Breast epithelium (tissue), 4 donors: ENCODE measurements at regions not wholly inside any gene's neighbourhood (a gene's known extent, or its start where the extent isn't known, plus 50 kb on each side); places are given as distances from the start of the nearest gene placed in this dataset.

Experiments used
- DNase-seq, 2 donors: peaks; one replicate each; pipeline ENCODE4 v3.0.0-alpha.2; 2019; ENCODE audit warnings: low spot score in 2 of 2
- H3K27ac ChIP-seq, 2 donors: fragments of 200-600 bp; sonication (generic) in 1 of 2; one replicate each; pipeline ENCODE4 v1.5.1; 2016 to 2019; ENCODE audit warnings: mild to moderate bottlenecking in 1 of 2
- H3K27me3 ChIP-seq, 2 donors: fragments of 200-600 bp; sonication (generic) in 1 of 2; one replicate each; pipeline versions ENCODE4 v1.5.1 to v1.6.0; 2017 to 2019; ENCODE audit warnings: control low read depth in 1 of 2, mild to moderate bottlenecking in 1 of 2
- H3K36me3 ChIP-seq: fragments of 200-600 bp; one replicate; pipeline ENCODE4 v1.5.1; 2019
- H3K4me1 ChIP-seq, 2 donors: fragments of 200-600 bp; sonication (generic); one replicate each; pipeline ENCODE4 v1.5.1; 2016 to 2019; ENCODE audit warnings: control low read depth in 1 of 2
- H3K4me3 ChIP-seq, 3 donors: fragments of 200-600 bp; sonication (generic); 1 replicate in 2 of 3; 2 replicates in 1 of 3; pipeline ENCODE4 v1.5.1; 2016 to 2019; ENCODE audit warnings: mild to moderate bottlenecking in 3 of 3, moderate library complexity in 2 of 3
- H3K9me3 ChIP-seq, 2 donors: fragments of 200-600 bp; sonication (generic) in 1 of 2; one replicate each; pipeline ENCODE4 v1.5.1; 2016 to 2019; ENCODE audit warnings: control low read depth in 1 of 2
- CTCF ChIP-seq, 3 donors: fragments of 450-650 bp; IDR thresholded peaks; one replicate each; pipeline ENCODE4 v1.5.1; 2016 to 2017; ENCODE audit warnings: antibody characterized with exemption in 3 of 3, mild to moderate bottlenecking in 3 of 3, moderate library complexity in 3 of 3
- POLR2A ChIP-seq: fragments of 450-650 bp; IDR thresholded peaks from one replicate; pipeline ENCODE4 v1.6.1; 2016; ENCODE audit warnings: antibody characterized with exemption, mild to moderate bottlenecking, moderate library complexity
- POLR2AphosphoS5 ChIP-seq, 3 donors: sonication (generic); formaldehyde crosslinking; IDR thresholded peaks; one replicate each; pipeline ENCODE4 v1.6.1; 2017; ENCODE audit warnings: antibody characterized with exemption in 3 of 3
- intact Hi-C: fragments of 100-400 bp; cut with DNase I; formaldehyde crosslinking; loops from one replicate; pipeline ENCODE4 v1.15.1; 2023; ENCODE audit warnings: low total_unique reads

- intact Hi-C loops = no loop called here
- Histone ChIP-seq H3K9me3 (no peaks in the 10 kb centered on the region), H3K27ac (no peak overlapping the region), H3K4me1 (no peaks in the 10 kb centered on the region), H3K36me3 (no peaks in the 10 kb centered on the region), H3K4me3 (no peak overlapping the region), H3K27me3 (no peaks in the 10 kb centered on the region)
- no peak for TF ChIP-seq POLR2AphosphoS5 (IDR thresholded peaks at IDR 0.05)
- no peak for TF ChIP-seq POLR2A
- TF ChIP-seq CTCF (IDR thresholded peaks at IDR 0.05) = no peak
- DNase-seq = no peak
Observed at GRCh38 chr13:54305377-54305776, 1276.8 kb downstream of the OLFM4 start.

- TF ChIP-seq POLR2AphosphoS5 (IDR thresholded peaks at IDR 0.05) = no peak
- DNase-seq = no peak
- intact Hi-C loops = no loop called here
Observed at GRCh38 chr13:54312885-54313284, 1284.3 kb downstream of the OLFM4 start.

DNA sequence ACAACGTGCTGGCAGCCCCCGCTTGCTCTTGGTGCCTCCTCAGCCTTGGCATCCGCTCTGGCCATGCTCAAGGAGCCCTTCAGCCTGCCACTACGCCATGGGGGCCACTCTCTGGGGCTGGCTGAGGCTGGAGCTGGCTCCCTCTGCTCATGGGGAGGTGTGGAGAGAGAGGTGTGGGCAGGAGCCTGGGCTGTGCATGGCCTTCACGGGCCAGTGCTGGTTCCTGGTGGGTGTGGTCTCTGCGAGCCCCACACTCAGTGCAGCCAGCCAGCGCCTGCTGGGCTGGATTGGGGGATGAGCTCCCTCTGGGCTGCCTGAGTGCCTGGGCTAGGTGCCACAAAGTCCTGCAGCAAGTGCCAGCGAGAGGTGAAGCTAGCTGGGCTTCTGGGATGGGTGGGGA is 1289.1 kb downstream of the OLFM4 start:
- intact Hi-C loops = no loop called here
- H3K27ac ChIP-seq = no peak overlapping the region
- H3K9me3 ChIP-seq = peaks cover 0 to 5% of the 10 kb centered on the region in 2 donors
- H3K27me3 ChIP-seq = no peaks in the 10 kb centered on the region
- no peaks in the 10 kb centered on the region for H3K36me3 ChIP-seq
- DNase-seq = no peak
- no peaks in the 10 kb centered on the region for H3K4me1 ChIP-seq
- TF ChIP-seq CTCF (IDR thresholded peaks at IDR 0.05) = no peak
- no peak for TF ChIP-seq POLR2A
- no peak for TF ChIP-seq POLR2AphosphoS5 (IDR thresholded peaks at IDR 0.05)
- no peak overlapping the region for H3K4me3 ChIP-seq

More at GRCh38 chr13:54312885-54313284, 1284.3 kb downstream of the OLFM4 start:
- Histone ChIP-seq H3K27me3 (no peaks in the 10 kb centered on the region), H3K36me3 (no peaks in the 10 kb centered on the region), H3K9me3 (peaks cover 0 to 4% of the 10 kb centered on the region in 2 donors), H3K4me1 (no peaks in the 10 kb centered on the region), H3K4me3 (no peak overlapping the region), H3K27ac (no peak overlapping the region)

DNA sequence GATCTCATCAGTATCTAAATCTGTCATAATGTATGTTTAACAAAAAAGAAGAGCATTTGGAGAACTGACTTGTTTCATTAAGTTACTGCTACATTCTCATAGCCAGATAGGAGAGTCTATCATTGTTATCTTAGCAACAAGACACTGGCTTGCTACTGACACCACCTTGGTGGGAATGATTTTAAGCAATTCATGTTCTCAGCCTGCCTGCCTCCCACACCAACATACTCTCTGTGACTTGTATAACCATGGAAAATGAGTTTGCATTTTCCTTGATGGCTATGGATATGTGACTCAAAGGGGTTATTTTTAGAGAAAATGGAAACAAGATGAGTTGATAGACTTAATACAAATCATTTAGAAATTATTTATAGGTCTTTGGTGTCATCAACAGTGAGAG is 1308.9 kb downstream of the OLFM4 start:
- intact Hi-C loops = no loop called here

GRCh38 chr13:54347531-54347930 is 1318.9 kb downstream of the OLFM4 start:
- no peak for DNase-seq
- Histone ChIP-seq H3K4me1 (no peaks in the 10 kb centered on the region), H3K36me3 (no peaks in the 10 kb centered on the region), H3K27ac (no peak overlapping the region), H3K9me3 (no peaks in the 10 kb centered on the region), H3K4me3 (no peak overlapping the region), H3K27me3 (no peaks in the 10 kb centered on the region)
- intact Hi-C loops = no loop called here
- TF ChIP-seq CTCF (IDR thresholded peaks at IDR 0.05) (no peak), POLR2AphosphoS5 (IDR thresholded peaks at IDR 0.05) (no peak), POLR2A (no peak)

More for the DNA sequence above, 1308.9 kb downstream of the OLFM4 start:
- H3K27me3 ChIP-seq = no peaks in the 10 kb centered on the region
- TF ChIP-seq POLR2A (no peak), POLR2AphosphoS5 (IDR thresholded peaks at IDR 0.05) (no peak), CTCF (IDR thresholded peaks at IDR 0.05) (no peak)
- no peak for DNase-seq
- no peaks in the 10 kb centered on the region for H3K9me3 ChIP-seq
- no peaks in the 10 kb centered on the region for H3K4me1 ChIP-seq
- no peak overlapping the region for H3K4me3 ChIP-seq
- no peak overlapping the region for H3K27ac ChIP-seq
- H3K36me3 ChIP-seq = no peaks in the 10 kb centered on the region

GRCh38 chr13:54356209-54356608 is 1327.6 kb downstream of the OLFM4 start:
- intact Hi-C loops = no loop called here
- no peak overlapping the region for H3K4me3 ChIP-seq
- TF ChIP-seq POLR2A (no peak), POLR2AphosphoS5 (IDR thresholded peaks at IDR 0.05) (no peak), CTCF (IDR thresholded peaks at IDR 0.05) (no peak)
- H3K9me3 ChIP-seq = no peaks in the 10 kb centered on the region
- DNase-seq = no peak
- H3K36me3 ChIP-seq = no peaks in the 10 kb centered on the region
- no peaks in the 10 kb centered on the region for H3K27me3 ChIP-seq
- H3K4me1 ChIP-seq = no peaks in the 10 kb centered on the region
- no peak overlapping the region for H3K27ac ChIP-seq
